ENCODE measurements at regions not wholly inside any gene's neighbourhood (a gene's known extent, or its start where the extent isn't known, plus 50 kb on each side); places are given as distances from the start of the nearest gene placed in this dataset.
"Not testable (repeated sequence)": the region's sequence is repeated elsewhere in the genome, so short reads cannot be mapped to it uniquely, and the experiment has no call there.

DNA sequence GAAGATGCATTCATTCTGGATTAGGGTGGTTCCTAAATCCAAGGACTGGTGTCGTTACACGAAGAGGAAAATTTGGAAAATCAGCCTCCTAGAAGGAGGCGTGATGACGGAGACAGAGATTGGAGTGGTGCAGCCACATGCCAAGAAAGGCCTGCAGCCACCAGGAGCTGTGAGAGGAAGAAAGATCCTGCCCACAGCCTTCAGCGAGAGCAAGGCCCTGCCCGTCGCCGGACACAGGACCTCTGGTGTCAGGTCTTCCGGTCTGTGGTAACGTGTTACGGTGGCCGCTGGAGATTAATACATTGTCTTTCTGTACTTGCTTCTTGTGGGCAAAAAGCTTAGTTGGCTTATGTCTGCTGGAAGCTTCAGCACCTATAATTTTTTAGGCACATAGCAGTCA lies 1045.8 kb downstream of the BRD1 start:
- DNase-seq = no peak

DNA sequence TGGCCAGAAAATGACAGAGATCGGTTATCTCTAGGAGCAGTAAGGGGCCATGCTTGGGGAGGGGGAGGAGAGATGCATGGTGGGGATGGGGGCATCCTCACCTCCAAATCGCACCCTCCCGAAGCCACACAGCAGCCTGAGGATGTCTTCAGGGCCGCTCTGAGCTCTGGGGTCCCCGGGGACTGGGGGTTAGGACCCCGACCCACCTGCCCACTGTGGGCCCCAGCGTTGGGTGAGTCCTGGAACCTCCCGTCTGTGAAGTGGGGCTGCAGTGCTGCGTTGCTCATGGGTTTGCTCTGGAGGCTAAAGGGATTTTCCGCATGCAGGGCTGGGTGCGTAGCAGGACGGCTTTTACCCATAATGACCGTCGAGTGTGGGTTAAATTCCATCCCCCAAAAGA lies 1046.3 kb downstream of the BRD1 start:
- DNase-seq = no peak

DNA sequence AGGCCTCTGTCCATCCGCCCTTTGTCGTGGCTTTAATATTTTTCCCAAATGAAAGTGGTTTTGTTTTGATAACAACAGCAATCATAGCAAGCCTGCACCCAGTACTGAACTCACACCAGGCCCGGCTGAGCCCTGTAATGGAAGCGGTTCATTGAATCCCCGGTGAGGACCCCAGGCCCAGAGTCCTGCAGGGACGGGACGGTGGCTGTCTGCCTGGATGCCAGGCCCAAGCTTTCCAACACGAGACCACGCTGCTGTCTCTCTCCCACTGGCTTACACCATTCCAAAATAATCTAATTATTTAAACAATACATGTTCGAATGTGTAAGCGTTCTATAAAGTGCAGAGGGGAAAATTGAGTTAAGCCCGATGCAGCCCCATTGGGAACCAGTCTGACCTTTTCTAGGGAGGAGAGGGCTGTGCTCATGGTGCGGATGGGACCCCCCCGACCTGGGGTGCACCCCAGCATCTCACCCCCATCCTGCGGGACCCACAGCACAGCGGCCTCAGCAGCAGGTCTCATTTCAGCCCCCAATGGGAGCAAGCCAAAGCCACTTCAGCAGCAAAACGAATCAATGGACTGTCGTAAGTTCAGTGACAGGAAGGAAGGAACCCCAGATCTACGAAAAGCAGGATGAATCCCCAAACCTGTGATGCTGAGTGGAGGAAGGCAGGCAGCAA lies 1046.9 kb downstream of the BRD1 start:
- DNase-seq = no peak

GRCh38 chr22:48779661-48780596 lies 1047.7 kb downstream of the BRD1 start:
- DNase-seq = no peak

GRCh38 chr22:48779211-48779643 lies 1048.4 kb downstream of the BRD1 start:
- DNase-seq = no peak

GRCh38 chr22:48778308-48779195 lies 1049.1 kb downstream of the BRD1 start:
- DNase-seq = no peak

DNA sequence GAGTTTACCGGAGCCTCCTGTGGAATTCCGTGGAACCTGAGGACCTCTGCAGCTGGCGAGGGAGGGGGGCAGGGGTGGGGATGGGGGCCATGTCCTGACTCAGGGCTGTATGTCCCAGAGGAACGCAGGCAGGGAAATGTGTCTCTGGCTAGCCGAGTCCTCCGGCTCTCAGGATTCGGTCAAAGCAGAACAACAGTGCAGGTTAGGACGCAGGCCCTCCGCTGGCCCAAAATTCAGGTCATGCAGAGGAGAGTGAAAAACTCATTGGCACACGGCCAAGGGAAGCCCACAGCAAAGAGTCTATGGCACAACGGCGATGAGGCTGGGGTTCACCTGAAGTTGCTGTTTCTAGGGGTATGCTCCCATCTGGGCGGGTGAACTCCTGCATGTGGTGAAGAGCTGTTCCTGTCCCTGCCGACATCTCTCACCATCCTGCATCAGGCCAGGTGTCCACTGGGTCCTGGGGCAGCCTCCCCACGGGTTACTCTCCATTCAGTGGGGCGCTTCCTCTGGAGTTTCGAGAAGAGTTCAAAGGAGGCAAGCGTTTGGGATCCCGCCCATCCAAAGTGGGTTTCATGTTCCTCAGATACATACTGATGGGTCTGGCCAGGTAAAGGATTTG lies 1055.3 kb downstream of the BRD1 start:
- DNase-seq = no peak

DNA sequence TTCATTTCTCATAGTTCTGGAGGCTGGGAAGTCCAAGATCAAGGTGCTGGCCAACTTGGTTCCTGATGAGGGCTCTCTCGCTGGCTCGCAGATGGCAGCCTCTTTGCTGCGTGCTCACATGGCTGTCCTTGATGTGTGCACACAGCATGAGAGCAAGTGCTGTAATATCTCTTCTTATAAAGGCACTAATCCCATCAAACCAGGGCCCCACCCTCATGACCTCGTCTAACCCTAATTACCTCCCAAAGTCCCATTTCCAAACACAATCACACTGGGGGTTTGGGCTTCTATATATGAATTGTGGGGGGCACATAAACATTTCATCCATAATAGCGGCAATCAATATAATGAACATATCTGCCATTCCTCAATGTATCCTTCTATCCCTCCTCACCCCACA lies 1062.1 kb downstream of the BRD1 start:
- DNase-seq = no peak

GRCh38 chr22:48761546-48761945 lies 1066.1 kb downstream of the BRD1 start:
- no peak for DNase-seq

DNA sequence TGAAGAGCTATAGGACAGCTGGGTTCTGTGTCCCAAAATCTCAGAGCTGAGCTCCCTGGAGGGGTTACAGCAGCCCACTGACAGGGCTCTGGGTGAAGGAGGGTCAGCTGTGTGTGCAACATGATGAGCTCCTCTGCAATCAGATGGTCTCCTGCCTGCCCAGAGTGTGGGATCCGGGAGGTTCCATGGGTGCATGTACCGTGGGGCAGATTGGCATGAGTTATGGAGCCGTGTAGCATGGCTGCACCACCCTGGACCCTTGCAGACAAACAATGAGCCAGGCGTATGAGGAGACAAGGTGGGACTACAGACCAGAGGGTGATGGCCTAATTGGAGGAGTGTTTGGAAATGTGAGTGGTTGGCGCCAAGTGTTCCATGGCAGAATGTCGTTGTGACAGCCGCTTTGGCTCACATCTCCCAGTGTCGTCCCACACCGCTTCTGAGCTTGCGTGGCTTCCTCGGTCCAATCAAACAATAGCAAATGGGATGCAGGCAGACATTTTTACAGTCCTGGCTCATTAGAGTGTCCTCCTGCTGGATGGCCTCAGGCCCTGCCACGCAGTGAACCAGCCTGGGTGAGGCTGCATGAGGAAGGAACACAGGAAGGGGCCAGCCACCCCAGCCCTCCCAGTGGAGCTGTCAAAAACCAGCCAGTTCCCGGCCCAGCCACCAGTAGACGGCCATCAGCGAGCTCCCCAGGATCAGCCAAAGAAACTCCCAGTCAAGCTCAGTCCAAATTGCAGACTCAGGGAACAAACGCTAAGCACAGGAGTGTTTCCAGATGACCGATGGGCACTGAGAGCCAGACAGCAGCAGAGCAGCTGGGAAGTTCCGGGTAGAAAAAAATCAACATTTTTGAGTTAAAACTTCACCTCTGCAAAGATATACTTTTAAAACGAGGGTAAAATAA lies 1066.9 kb downstream of the BRD1 start:
- no peak for DNase-seq

DNA sequence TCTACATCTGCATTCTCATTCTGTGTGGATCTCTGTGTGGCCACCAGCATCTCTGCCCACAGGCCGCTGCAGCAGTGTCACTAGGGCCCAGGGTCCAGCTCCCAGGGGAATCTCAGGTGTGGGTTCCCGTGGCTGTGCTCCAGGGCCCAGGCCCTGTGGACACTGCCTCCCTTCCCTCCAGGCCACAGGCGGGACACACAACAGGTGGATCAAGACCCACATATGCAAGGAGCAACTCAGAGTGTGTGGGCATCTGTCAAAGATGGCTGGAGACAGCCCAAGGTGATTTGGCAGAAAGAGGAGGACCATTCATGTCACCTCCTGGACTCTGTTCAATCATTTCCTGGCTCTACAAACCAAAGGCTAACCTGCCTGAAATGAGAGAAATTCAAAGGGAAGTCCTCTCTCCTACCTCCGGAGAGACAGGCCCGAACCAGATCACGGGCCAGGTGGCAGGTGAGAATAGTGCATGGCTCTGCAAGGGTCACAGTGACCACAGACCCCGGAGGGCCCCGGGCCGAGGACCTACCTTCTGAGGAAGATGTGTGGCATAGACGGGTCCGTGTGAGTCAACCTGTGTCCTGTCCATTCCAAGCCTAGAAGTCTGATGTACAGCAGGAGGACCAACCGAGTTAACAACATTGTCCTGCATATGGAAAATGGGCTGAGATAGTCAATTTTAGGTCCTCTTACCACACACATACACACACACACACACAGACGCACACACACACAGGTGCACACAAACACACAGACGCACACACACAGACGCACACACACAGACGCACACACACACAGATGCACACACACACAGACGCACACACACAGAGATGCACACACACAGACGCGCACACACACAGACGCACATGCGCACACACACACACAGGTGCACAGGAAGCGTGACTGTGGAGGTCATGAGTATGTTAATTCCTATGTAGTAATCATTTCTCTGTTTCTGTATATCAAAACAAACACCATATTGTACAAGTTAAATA lies 1068.5 kb downstream of the BRD1 start:
- DNase-seq = no peak

DNA sequence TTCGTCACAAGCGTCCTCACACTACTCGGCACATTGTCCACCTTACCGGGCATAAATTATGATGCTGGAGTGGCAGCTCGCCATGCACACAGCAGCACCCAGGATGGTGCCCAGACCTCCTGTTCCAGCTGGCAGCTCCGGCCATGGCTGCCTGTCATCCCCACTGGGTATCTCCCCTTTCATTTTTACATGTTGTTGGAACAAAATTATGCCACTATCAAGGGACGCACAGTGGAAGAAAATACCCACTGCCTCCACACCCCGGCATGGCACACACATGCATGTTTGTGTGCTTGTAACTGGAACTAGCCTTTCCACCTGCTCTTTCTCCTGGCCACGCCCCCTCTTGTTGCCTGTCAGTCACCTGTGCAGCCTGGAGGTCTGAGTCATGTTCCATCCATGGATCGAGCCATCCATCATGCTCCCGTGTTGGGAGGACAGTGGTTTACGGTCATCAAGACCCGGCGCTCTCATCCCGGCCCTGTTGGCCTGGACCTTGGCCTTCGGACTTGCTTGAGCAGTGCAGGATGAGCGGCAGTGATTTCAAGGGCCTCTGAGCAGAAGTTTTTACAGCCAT lies 1069.6 kb downstream of the BRD1 start:
- DNase-seq = no peak

- DNase-seq = no peak
Measured at GRCh38 chr22:48757581-48757980, 1070.1 kb downstream of the BRD1 start.

- DNase-seq = not testable (repeated sequence)
Measured at GRCh38 chr22:48757135-48757534, 1070.5 kb downstream of the BRD1 start.

DNA sequence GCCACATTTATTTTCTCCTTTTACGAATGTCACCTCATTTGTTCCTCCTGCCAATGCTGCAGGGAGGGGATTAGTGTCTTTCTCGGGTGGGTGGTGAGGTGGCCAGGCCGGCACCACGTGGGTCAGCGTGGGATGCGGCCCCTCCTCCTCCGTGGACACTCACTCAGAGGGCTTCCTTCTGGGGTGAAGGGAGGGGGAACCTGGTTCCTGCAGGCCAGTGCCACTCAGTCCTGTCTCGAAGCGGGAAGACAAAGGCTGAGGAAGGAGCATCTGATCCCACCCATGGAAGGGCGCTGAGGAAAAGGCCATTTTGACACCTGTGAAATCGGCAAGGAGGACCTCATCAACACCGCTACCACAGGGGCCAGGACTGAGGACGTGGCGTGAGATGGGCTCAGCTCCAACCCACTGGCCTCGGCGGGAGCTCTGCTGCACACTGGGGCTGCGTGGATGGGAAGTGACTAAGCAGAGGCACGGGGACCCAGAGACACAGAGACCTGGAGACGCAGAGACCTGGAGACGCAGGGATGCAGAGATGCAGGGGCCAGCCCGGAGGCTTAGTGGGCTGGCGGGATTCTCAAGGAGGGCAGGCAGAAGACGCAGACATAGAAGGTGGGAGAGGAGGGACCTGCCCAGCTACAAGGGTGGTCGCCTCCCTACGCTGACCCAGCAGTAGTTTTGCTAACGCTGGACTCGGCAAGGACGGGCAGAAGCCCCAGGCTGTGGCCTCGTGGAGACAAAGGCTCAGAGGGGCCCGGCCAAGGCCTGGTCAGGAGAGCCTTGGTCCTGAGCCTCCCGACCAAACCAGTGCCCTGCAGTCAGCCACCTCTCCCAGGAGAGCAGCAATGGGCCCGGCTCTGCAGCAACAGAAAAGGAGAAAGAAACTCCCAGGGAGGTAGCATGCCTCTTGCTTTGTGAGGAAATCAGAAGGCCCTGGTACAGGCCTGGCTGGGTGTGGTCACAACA lies 1071.2 kb downstream of the BRD1 start:
- DNase-seq = no peak

GRCh38 chr22:48755059-48755949 lies 1072.4 kb downstream of the BRD1 start:
- DNase-seq = no peak

DNA sequence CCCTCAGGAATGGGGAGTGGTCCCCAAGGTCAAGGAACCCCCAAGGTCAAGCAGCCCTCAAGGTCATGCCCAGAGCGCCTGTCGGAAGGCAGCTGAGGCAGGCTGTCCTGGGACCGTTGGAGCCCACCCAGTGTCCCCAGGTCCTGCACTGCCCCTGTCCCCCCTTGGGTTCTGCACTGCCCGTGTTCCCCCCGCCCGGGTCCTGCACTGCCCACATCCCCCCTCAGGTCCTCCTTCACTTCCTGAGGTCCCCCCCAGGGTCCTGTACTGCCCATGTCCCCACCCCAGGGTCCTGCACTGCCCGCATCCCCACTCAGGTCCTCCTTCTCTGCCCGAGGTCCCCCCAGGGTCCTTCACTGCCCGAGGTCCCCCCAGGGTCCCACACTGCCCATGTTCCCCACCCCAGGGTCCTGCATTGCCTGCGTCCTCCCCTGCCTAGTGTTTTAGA lies 1073.0 kb downstream of the BRD1 start:
- DNase-seq = no peak

Measured in EL (cell line).